ENCODE measurements at regions not wholly inside any gene's neighbourhood (a gene's known extent, or its start where the extent isn't known, plus 50 kb on each side); places are given as distances from the start of the nearest gene placed in this dataset.

- DNase-seq, result no peak
Measured at GRCh38 chr1:195076682-195077081, 1531.6 kb downstream of the KCNT2 start.

- no peak for DNase-seq
Measured at GRCh38 chr1:195075973-195076372, 1532.3 kb downstream of the KCNT2 start.

- no peak for DNase-seq
Measured at GRCh38 chr1:195071461-195071860, 1536.8 kb downstream of the KCNT2 start.

GRCh38 chr1:195065437-195065836 is 1542.8 kb downstream of the KCNT2 start:
- DNase-seq, result no peak

- DNase-seq, result no peak
Measured at GRCh38 chr1:195064358-195064757, 1543.9 kb downstream of the KCNT2 start.

- no peak for DNase-seq
Measured at GRCh38 chr1:195054217-195054687, 1554.0 kb downstream of the KCNT2 start.

GRCh38 chr1:195053478-195053877 is 1554.8 kb downstream of the KCNT2 start:
- no peak for DNase-seq

- no peak for DNase-seq
Measured at GRCh38 chr1:195047772-195048171, 1560.5 kb downstream of the KCNT2 start.

GRCh38 chr1:195045072-195045471 is 1563.2 kb downstream of the KCNT2 start:
- no peak for DNase-seq

- no peak for DNase-seq
Measured at GRCh38 chr1:195030793-195031192, 1577.4 kb downstream of the KCNT2 start.

GRCh38 chr1:195026792-195027191 is 1581.4 kb downstream of the KCNT2 start:
- no peak for DNase-seq

GRCh38 chr1:195019385-195019784 is 1588.9 kb downstream of the KCNT2 start:
- DNase-seq, result no peak

GRCh38 chr1:195012995-195013394 is 1595.2 kb downstream of the KCNT2 start:
- no peak for DNase-seq

GRCh38 chr1:195005338-195005737 is 1602.9 kb downstream of the KCNT2 start:
- DNase-seq, result no peak

GRCh38 chr1:194990483-194990882 is 1617.8 kb downstream of the KCNT2 start:
- no peak for DNase-seq

- no peak for DNase-seq
Measured at GRCh38 chr1:194975913-194976312, 1632.3 kb downstream of the KCNT2 start.

- DNase-seq, result no peak
Measured at GRCh38 chr1:194968916-194969315, 1639.3 kb downstream of the KCNT2 start.

GRCh38 chr1:194959795-194960194 is 1648.4 kb downstream of the KCNT2 start:
- no peak for DNase-seq

GRCh38 chr1:194952171-194952570 is 1656.1 kb downstream of the KCNT2 start:
- no peak for DNase-seq

GRCh38 chr1:194950584-194950983 is 1657.7 kb downstream of the KCNT2 start:
- no peak for DNase-seq

GRCh38 chr1:194940336-194941030 is 1667.8 kb downstream of the KCNT2 start:
- DNase-seq, result no peak

GRCh38 chr1:194935864-194936263 is 1672.4 kb downstream of the KCNT2 start:
- no peak for DNase-seq

GRCh38 chr1:194931166-194931565 is 1677.1 kb downstream of the KCNT2 start:
- no peak for DNase-seq

- no peak for DNase-seq
Measured at GRCh38 chr1:194930132-194930531, 1678.1 kb downstream of the KCNT2 start.
